ENCODE measurements at regions not wholly inside any gene's neighbourhood (a gene's known extent, or its start where the extent isn't known, plus 50 kb on each side); places are given as distances from the start of the nearest gene placed in this dataset.

- DNase-seq = peak; percentile 13
These were observed 320.2 kb downstream of the GRIN2B start for GRCh38 chr12:13661005-13661887.

GRCh38 chr12:13654456-13654855, 326.9 kb downstream of the GRIN2B start:
- H3K4me3 Mint-ChIP-seq = no peak overlapping the region
- ATAC-seq (replicated peaks) (no peak), DNase-seq (no peak)
- peaks cover 15 to 27% of the 10 kb centered on the region in 2 donors for H3K27me3 Mint-ChIP-seq
- no peaks in the 10 kb centered on the region for H3K4me1 Mint-ChIP-seq
- H3K27ac Mint-ChIP-seq = no peak overlapping the region
- no peaks in the 10 kb centered on the region for H3K36me3 Mint-ChIP-seq
- no peaks in the 10 kb centered on the region for H3K9me3 Mint-ChIP-seq

More at GRCh38 chr12:13661005-13661887, 320.2 kb downstream of the GRIN2B start:
- Mint-ChIP-seq H3K27ac (no peak overlapping the region), H3K4me3 (no peak overlapping the region), H3K9me3 (no peaks in the 10 kb centered on the region), H3K27me3 (peaks cover 9 to 27% of the 10 kb centered on the region in 2 donors), H3K36me3 (no peaks in the 10 kb centered on the region), H3K4me1 (peaks cover 0 to 6% of the 10 kb centered on the region in 2 donors)
- peak; percentile 63 to 69 for ATAC-seq (replicated peaks)

- no peak for ATAC-seq (replicated peaks)
- no peak for DNase-seq
- Mint-ChIP-seq H3K27me3 (peaks cover 6 to 18% of the 10 kb centered on the region in 2 donors), H3K4me1 (no peaks in the 10 kb centered on the region), H3K4me3 (no peak overlapping the region), H3K36me3 (no peaks in the 10 kb centered on the region), H3K9me3 (no peaks in the 10 kb centered on the region), H3K27ac (no peak overlapping the region)
These were observed 329.3 kb downstream of the GRIN2B start for GRCh38 chr12:13652105-13652504.

GRCh38 chr12:13635709-13636108, 345.7 kb downstream of the GRIN2B start:
- peaks cover 0 to 12% of the 10 kb centered on the region in 2 donors for H3K27me3 Mint-ChIP-seq
- no peak for ATAC-seq (replicated peaks)

GRCh38 chr12:13631873-13632272, 349.5 kb downstream of the GRIN2B start:
- Mint-ChIP-seq H3K4me1 (no peaks in the 10 kb centered on the region), H3K36me3 (no peaks in the 10 kb centered on the region)
- no peak for DNase-seq

More at GRCh38 chr12:13635709-13636108, 345.7 kb downstream of the GRIN2B start:
- Mint-ChIP-seq H3K27ac (no peak overlapping the region), H3K4me3 (no peak overlapping the region), H3K36me3 (no peaks in the 10 kb centered on the region), H3K9me3 (peaks cover 0 to 2% of the 10 kb centered on the region in 2 donors), H3K4me1 (no peaks in the 10 kb centered on the region)
- DNase-seq = no peak

GRCh38 chr12:13630354-13630753, 351.0 kb downstream of the GRIN2B start:
- Mint-ChIP-seq H3K27me3 (peaks cover 0 to 18% of the 10 kb centered on the region in 2 donors), H3K27ac (no peak overlapping the region), H3K4me1 (no peaks in the 10 kb centered on the region), H3K36me3 (no peaks in the 10 kb centered on the region), H3K9me3 (peaks cover 0 to 2% of the 10 kb centered on the region in 2 donors), H3K4me3 (no peak overlapping the region)
- no peak for ATAC-seq (replicated peaks)
- DNase-seq = no peak

More at GRCh38 chr12:13631873-13632272, 349.5 kb downstream of the GRIN2B start:
- ATAC-seq (replicated peaks) = no peak
- no peak overlapping the region for H3K4me3 Mint-ChIP-seq
- peaks cover 0 to 18% of the 10 kb centered on the region in 2 donors for H3K27me3 Mint-ChIP-seq
- H3K9me3 Mint-ChIP-seq = peaks cover 0 to 2% of the 10 kb centered on the region in 2 donors
- H3K27ac Mint-ChIP-seq = no peak overlapping the region

- no peak overlapping the region for H3K27ac Mint-ChIP-seq
- ATAC-seq (replicated peaks) = no peak
- H3K9me3 Mint-ChIP-seq = peaks cover 0 to 2% of the 10 kb centered on the region in 2 donors
These were observed 353.3 kb downstream of the GRIN2B start for GRCh38 chr12:13628067-13628466.

GRCh38 chr12:13627536-13627935, 353.9 kb downstream of the GRIN2B start:
- Mint-ChIP-seq H3K4me3 (no peak overlapping the region), H3K36me3 (no peaks in the 10 kb centered on the region), H3K9me3 (peaks cover 0 to 2% of the 10 kb centered on the region in 2 donors), H3K27ac (no peak overlapping the region), H3K4me1 (no peaks in the 10 kb centered on the region), H3K27me3 (peaks cover 0 to 15% of the 10 kb centered on the region in 2 donors)
- DNase-seq = no peak
- no peak for ATAC-seq (replicated peaks)

More at GRCh38 chr12:13628067-13628466, 353.3 kb downstream of the GRIN2B start:
- Mint-ChIP-seq H3K4me3 (no peak overlapping the region), H3K27me3 (peaks cover 0 to 18% of the 10 kb centered on the region in 2 donors), H3K36me3 (no peaks in the 10 kb centered on the region), H3K4me1 (no peaks in the 10 kb centered on the region)
- DNase-seq = no peak

- no peaks in the 10 kb centered on the region for H3K27me3 Mint-ChIP-seq
- no peaks in the 10 kb centered on the region for H3K36me3 Mint-ChIP-seq
- no peaks in the 10 kb centered on the region for H3K9me3 Mint-ChIP-seq
- ATAC-seq (replicated peaks) (no peak), DNase-seq (no peak)
- H3K27ac Mint-ChIP-seq = no peak overlapping the region
- no peaks in the 10 kb centered on the region for H3K4me1 Mint-ChIP-seq
- H3K4me3 Mint-ChIP-seq = no peak overlapping the region
These were observed 368.1 kb downstream of the GRIN2B start for GRCh38 chr12:13613297-13613696.

- Mint-ChIP-seq H3K36me3 (no peaks in the 10 kb centered on the region), H3K9me3 (no peaks in the 10 kb centered on the region), H3K27me3 (no peaks in the 10 kb centered on the region), H3K27ac (no peak overlapping the region), H3K4me1 (peaks cover 0 to 1% of the 10 kb centered on the region in 2 donors), H3K4me3 (no peak overlapping the region)
- DNase-seq (no peak), ATAC-seq (replicated peaks) (no peak)
These were observed 371.3 kb downstream of the GRIN2B start for GRCh38 chr12:13609894-13610679.

GRCh38 chr12:13606290-13606689, 375.1 kb downstream of the GRIN2B start:
- Mint-ChIP-seq H3K4me3 (no peak overlapping the region), H3K27me3 (peaks cover 0 to 5% of the 10 kb centered on the region in 2 donors), H3K36me3 (no peaks in the 10 kb centered on the region), H3K27ac (no peak overlapping the region), H3K4me1 (peaks cover 0 to 1% of the 10 kb centered on the region in 2 donors), H3K9me3 (no peaks in the 10 kb centered on the region)
- DNase-seq (no peak), ATAC-seq (replicated peaks) (no peak)

- H3K27me3 Mint-ChIP-seq = peaks cover 0 to 6% of the 10 kb centered on the region in 2 donors
- ATAC-seq (replicated peaks) (no peak), DNase-seq (no peak)
- H3K27ac Mint-ChIP-seq = no peak overlapping the region
- no peaks in the 10 kb centered on the region for H3K9me3 Mint-ChIP-seq
- peaks cover 0 to 1% of the 10 kb centered on the region in 2 donors for H3K4me1 Mint-ChIP-seq
- no peak overlapping the region for H3K4me3 Mint-ChIP-seq
- no peaks in the 10 kb centered on the region for H3K36me3 Mint-ChIP-seq
These were observed 377.4 kb downstream of the GRIN2B start for GRCh38 chr12:13603953-13604352.

- ATAC-seq (replicated peaks) (no peak), DNase-seq (no peak)
- Mint-ChIP-seq H3K9me3 (no peaks in the 10 kb centered on the region), H3K27ac (no peak overlapping the region), H3K4me1 (peaks cover 0 to 1% of the 10 kb centered on the region in 2 donors), H3K36me3 (no peaks in the 10 kb centered on the region), H3K27me3 (peaks cover 0 to 6% of the 10 kb centered on the region in 2 donors), H3K4me3 (no peak overlapping the region)
These were observed 379.2 kb downstream of the GRIN2B start for GRCh38 chr12:13602172-13602571.

- Mint-ChIP-seq H3K4me3 (no peak overlapping the region), H3K4me1 (no peaks in the 10 kb centered on the region), H3K27me3 (peaks cover 0 to 6% of the 10 kb centered on the region in 2 donors), H3K27ac (no peak overlapping the region), H3K9me3 (peaks cover 0 to under 1% of the 10 kb centered on the region in 2 donors), H3K36me3 (no peaks in the 10 kb centered on the region)
- no peak for DNase-seq
- ATAC-seq (replicated peaks) = no peak
These were observed 382.2 kb downstream of the GRIN2B start for GRCh38 chr12:13599176-13599575.
